Thyroid gland (tissue), 4 donors: ENCODE measurements at regions not wholly inside any gene's neighbourhood (a gene's known extent, or its start where the extent isn't known, plus 50 kb on each side); places are given as distances from the start of the nearest gene placed in this dataset.

Source experiments
- DNase-seq, 2 donors: peaks; one replicate each; pipeline ENCODE4 v3.0.0-alpha.2; 2019
- H3K27ac ChIP-seq, 3 donors: fragments of 200-600 bp; sonication (generic); 1 replicate in 2 of 3; 2 replicates in 1 of 3; pipeline ENCODE4 v1.5.1; 2016 to 2019; ENCODE audit warnings: mild to moderate bottlenecking in 1 of 3, moderate library complexity in 1 of 3
- H3K27me3 ChIP-seq: fragments of 200-600 bp; sonication (generic); one replicate; pipeline ENCODE4 v1.5.1; 2019
- H3K36me3 ChIP-seq, 2 donors: fragments of 200-600 bp; sonication (generic); one replicate each; pipeline ENCODE4 v1.5.1; 2016 to 2019
- H3K4me1 ChIP-seq, 2 donors: fragments of 200-600 bp; sonication (generic); one replicate each; pipeline ENCODE4 v1.5.1; 2017 to 2019
- H3K4me3 ChIP-seq, 3 donors: fragments of 200-600 bp; sonication (generic); replicated peaks in 1 of 3; 1 replicate in 2 of 3; 2 replicates in 1 of 3; pipeline ENCODE4 v1.5.1; 2016; ENCODE audit warnings: mild to moderate bottlenecking in 1 of 3
- H3K9me3 ChIP-seq: fragments of 200-600 bp; sonication (generic); one replicate; pipeline ENCODE4 v1.5.1; 2017
- POLR2A ChIP-seq, 2 donors: fragments of 450-650 bp; IDR thresholded peaks; one replicate each; pipeline ENCODE4 v1.6.1; 2017; ENCODE audit warnings: antibody characterized with exemption in 2 of 2, mild to moderate bottlenecking in 2 of 2, moderate library complexity in 1 of 2
- WGBS, 2 donors: methylation state at CpG; one replicate each; pipeline ENCODE4 v1.1.5; 2017; 5-methylcytosine and 5-hydroxymethylcytosine counted together
- intact Hi-C: fragments of 100-400 bp; cut with DNase I; formaldehyde crosslinking; loops from one replicate; pipeline ENCODE4 v1.15.1; 2023
- TF ChIP-seq, protein P1 (sequence below), 6 experiments: fragments of 200-600 bp in 3 of 6; fragments of 450-650 bp in 3 of 6; sonication (generic) in 3 of 6; IDR thresholded peaks; one replicate each; pipeline ENCODE4 v1.5.1; 2016 to 2019; ENCODE audit warnings: antibody characterized with exemption in 6 of 6, mild to moderate bottlenecking in 2 of 6, inconsistent platforms in 1 of 6, moderate library complexity in 1 of 6

DNA sequence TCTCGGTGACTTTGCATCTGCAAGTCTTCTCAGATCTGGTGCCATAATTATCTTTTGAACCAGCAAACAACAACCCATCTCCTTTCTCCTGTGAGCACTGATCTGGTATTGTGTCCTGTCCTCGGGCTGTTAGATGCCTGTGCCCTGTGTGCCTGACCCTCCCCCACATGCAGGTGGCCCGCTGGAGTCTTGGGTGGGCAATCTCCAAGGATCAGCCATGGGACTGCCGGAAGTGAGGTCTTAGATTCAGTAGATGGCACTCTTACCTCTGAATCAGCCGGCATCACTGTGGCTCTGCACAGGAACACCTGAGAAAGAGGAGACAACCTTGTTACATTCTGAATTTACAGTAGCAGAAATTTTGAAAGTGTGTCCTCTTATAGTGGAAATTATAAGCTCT, 172.4 kb downstream of the IRX2 start:
- intact Hi-C loops, result no loop called here
- Histone ChIP-seq H3K27me3 (no peaks in the 10 kb centered on the region), H3K27ac (no peak overlapping the region), H3K36me3 (no peaks in the 10 kb centered on the region), H3K9me3 (no peaks in the 10 kb centered on the region), H3K4me1 (no peaks in the 10 kb centered on the region), H3K4me3 (no peak overlapping the region)
- no peak for TF ChIP-seq POLR2A (IDR thresholded peaks at IDR 0.05)
- TF ChIP-seq, protein P1, sequence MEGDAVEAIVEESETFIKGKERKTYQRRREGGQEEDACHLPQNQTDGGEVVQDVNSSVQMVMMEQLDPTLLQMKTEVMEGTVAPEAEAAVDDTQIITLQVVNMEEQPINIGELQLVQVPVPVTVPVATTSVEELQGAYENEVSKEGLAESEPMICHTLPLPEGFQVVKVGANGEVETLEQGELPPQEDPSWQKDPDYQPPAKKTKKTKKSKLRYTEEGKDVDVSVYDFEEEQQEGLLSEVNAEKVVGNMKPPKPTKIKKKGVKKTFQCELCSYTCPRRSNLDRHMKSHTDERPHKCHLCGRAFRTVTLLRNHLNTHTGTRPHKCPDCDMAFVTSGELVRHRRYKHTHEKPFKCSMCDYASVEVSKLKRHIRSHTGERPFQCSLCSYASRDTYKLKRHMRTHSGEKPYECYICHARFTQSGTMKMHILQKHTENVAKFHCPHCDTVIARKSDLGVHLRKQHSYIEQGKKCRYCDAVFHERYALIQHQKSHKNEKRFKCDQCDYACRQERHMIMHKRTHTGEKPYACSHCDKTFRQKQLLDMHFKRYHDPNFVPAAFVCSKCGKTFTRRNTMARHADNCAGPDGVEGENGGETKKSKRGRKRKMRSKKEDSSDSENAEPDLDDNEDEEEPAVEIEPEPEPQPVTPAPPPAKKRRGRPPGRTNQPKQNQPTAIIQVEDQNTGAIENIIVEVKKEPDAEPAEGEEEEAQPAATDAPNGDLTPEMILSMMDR (IDR thresholded peaks at IDR 0.05), result no peak
- DNase-seq, result no peak
- 43 to 47% methylated on average over 5 of the region's 5 CpGs for WGBS, 2 donors

DNA sequence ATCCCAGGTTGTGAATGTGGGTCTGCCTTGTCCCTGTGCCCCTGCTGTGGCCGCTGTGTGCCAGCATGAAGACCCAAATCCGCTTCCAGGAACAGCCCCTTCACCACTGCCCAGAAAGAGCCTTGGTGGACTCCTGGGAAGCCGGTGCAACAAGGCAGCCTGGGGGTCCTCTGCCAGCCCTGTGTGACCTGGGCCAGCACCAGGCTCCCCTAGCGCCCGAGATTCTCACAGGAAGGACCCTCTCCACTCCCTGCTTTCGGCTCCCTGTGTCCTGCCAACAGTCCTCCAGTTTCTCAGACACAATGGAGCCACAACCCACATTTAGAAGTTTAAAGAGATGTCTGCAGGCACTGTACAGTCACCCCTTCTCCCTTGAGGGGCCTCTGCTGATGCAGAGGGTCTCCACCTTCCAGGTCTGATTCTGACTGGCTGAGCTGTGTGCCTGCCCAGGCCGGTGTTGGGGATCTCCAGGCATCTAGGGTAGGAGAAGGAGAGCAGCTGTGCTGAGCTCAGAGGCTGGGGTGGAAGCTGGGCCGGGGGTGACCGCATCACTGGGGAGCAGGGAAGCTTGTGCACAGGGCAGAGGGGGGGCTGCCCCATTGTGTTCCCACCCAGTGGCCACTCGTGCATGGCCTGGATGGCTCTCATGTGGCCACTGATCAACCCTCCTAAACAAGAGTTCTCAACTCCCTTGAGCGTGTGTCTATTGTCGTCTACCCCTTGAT, 174.0 kb downstream of the IRX2 start:
- whole genome bisulfite sequencing, 2 donors, result 68 to 69% methylated on average over 8 to 9 of the region's 12 CpGs
- intact Hi-C loops, result no loop called here
- TF ChIP-seq, protein P1 (IDR thresholded peaks at IDR 0.05), result no peak
- no peak for TF ChIP-seq POLR2A (IDR thresholded peaks at IDR 0.05)

DNA sequence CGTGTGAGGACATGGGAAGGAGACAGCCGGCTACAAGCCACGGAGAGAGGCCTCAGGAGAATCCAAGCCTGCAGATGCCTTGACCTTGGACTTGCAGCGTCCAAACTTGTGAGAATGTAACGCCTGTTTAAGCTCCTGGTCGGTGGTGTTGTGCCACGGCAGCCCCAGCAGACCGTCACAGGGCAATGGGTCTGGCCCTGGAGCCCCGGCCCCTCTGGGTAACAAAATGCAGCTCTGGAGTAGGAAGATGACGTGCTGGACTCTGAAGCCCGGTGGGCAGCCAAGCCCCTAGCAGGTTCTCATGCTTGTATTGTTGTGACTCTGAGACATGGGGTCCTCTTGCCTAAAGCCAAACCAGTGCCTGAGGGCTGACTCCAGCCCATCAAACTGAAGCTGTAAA, 174.7 kb downstream of the IRX2 start:
- no peaks in the 10 kb centered on the region for H3K36me3 ChIP-seq
- H3K4me1 ChIP-seq, result no peaks in the 10 kb centered on the region
- no peaks in the 10 kb centered on the region for H3K27me3 ChIP-seq
- 70 to 72% methylated on average over 10 to 11 of the region's 11 CpGs for WGBS, 2 donors
- intact Hi-C loops, result no loop called here
- H3K4me3 ChIP-seq, result no peak overlapping the region
- TF ChIP-seq POLR2A (IDR thresholded peaks at IDR 0.05), result no peak
- TF ChIP-seq, protein P1 (IDR thresholded peaks at IDR 0.05), result no peak
- H3K27ac ChIP-seq, result no peak overlapping the region
- DNase-seq, result no peak
- H3K9me3 ChIP-seq, result no peaks in the 10 kb centered on the region

More for the DNA sequence above, 174.0 kb downstream of the IRX2 start:
- no peaks in the 10 kb centered on the region for H3K36me3 ChIP-seq
- no peak overlapping the region for H3K4me3 ChIP-seq
- H3K27me3 ChIP-seq, result no peaks in the 10 kb centered on the region
- no peaks in the 10 kb centered on the region for H3K4me1 ChIP-seq
- no peaks in the 10 kb centered on the region for H3K9me3 ChIP-seq
- no peak overlapping the region for H3K27ac ChIP-seq
- DNase-seq, result no peak

DNA sequence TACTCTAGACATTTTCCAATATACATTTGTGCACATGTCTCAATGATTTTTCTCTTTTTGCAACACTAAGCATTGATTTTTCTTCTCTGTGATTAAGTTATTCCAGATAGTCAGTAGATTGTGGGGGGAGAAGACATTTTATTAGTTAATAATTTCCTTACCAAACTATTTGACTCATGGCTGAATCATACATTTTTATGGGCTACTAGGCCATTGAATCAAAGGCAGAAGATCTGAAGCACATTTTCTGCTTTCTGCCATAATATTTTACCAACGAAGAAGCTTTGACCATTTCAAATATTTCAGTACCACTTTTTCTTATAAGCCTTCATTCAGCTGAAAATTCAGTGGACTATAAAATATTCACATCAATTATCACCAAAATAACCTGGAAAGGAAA, 175.6 kb downstream of the IRX2 start:
- intact Hi-C loops, result no loop called here
- Histone ChIP-seq H3K27ac (no peak overlapping the region), H3K4me3 (no peak overlapping the region), H3K9me3 (no peaks in the 10 kb centered on the region), H3K27me3 (no peaks in the 10 kb centered on the region), H3K4me1 (no peaks in the 10 kb centered on the region), H3K36me3 (no peaks in the 10 kb centered on the region)
- no peak for TF ChIP-seq POLR2A (IDR thresholded peaks at IDR 0.05)
- TF ChIP-seq, protein P1 (IDR thresholded peaks at IDR 0.05), result no peak
- no peak for DNase-seq
- 70 to 75% methylated on average over 1 of the region's 1 CpG for WGBS, 2 donors

DNA sequence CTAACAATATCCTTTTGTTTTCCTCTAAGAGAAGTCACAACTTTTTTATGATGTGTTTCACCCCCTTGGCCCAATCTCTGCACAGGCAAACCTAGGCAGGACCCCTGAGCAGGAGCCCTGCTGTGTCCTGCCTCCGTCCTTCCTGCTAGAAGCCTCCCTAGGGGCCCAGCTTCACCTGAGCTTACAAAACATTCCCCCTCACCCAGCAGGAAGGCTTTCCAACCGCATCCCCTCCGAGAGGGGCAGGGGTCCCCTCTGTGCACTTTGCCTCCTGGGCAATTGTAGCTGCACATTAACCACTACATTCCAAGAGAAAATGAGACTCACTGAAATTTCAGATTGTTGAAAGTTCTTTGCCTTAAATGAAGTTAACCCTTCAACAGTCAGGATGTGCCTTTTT, 176.2 kb downstream of the IRX2 start:
- Histone ChIP-seq H3K4me1 (no peaks in the 10 kb centered on the region), H3K27ac (no peak overlapping the region), H3K27me3 (no peaks in the 10 kb centered on the region), H3K4me3 (no peak overlapping the region), H3K36me3 (no peaks in the 10 kb centered on the region), H3K9me3 (no peaks in the 10 kb centered on the region)
- intact Hi-C loops, result no loop called here
- 13 to 24% methylated on average over 3 of the region's 3 CpGs for WGBS, 2 donors
- DNase-seq, result no peak
- TF ChIP-seq, protein P1 (IDR thresholded peaks at IDR 0.05), result no peak
- TF ChIP-seq POLR2A (IDR thresholded peaks at IDR 0.05), result no peak
